ENCODE measurements at regions not wholly inside any gene's neighbourhood (a gene's known extent, or its start where the extent isn't known, plus 50 kb on each side); places are given as distances from the start of the nearest gene placed in this dataset.

GRCh38 chr20:37600486-37600885 is 72.8 kb upstream of the BLCAP start:
- no peaks in the 10 kb centered on the region for H3K4me1 ChIP-seq (ENCODE audit: control insufficient read depth, extremely low read depth, insufficient read depth, low read length)
- FAIRE-seq (no peak), DNase-seq (ENCODE audit: low read depth, low spot score) (no peak)
- no peaks in the 10 kb centered on the region for H3K36me3 ChIP-seq (ENCODE audit: control insufficient read depth in 2 of 2, extremely low read depth in 1 of 2, insufficient read depth in 2 of 2, low read length in 2 of 2)
- H3K9ac ChIP-seq (replicated peaks; ENCODE audit: extremely low read depth, insufficient read depth, low read length) = no peak overlapping the region
- no peaks in the 10 kb centered on the region for H3K79me2 ChIP-seq (ENCODE audit: control insufficient read depth, insufficient read depth, low read length)
- dilution Hi-C loops (cut with MboI; ENCODE audit: extremely low pct_ligation_motif_present, low sequenced_read_pairs) (no loop called here), intact Hi-C loops (cut with micrococcal nuclease) (no loop called here)
- TF ChIP-seq GATA2 (IDR thresholded peaks at IDR 0.05; ENCODE audit: insufficient read depth, insufficient read length, low read depth, low read length) = no peak
- TF ChIP-seq EZH2 (IDR thresholded peaks at IDR 0.05; ENCODE audit: borderline replicate concordance, low read depth, low read length, severe bottlenecking) = no peak
- TF ChIP-seq JUN (IDR thresholded peaks at IDR 0.05; ENCODE audit: borderline replicate concordance, insufficient read depth, insufficient read length, low read depth) = no peak
- no peak for TF ChIP-seq POLR2AphosphoS5 (IDR thresholded peaks at IDR 0.05; ENCODE audit: insufficient read depth, low read depth, low read length)
- no peak for TF ChIP-seq MYC (IDR thresholded peaks at IDR 0.05; ENCODE audit: low read depth, low read length)
- no peak for TF ChIP-seq FOS (IDR thresholded peaks at IDR 0.05; ENCODE audit: borderline replicate concordance, insufficient read depth, low read length)
- TF ChIP-seq CTCF (IDR thresholded peaks at IDR 0.05; ENCODE audit: extremely low read depth in 1 of 2, insufficient read depth in 1 of 2, low read depth in 1 of 2, low read length in 2 of 2) = no peak
- no peak for TF ChIP-seq MAX (IDR thresholded peaks at IDR 0.05; ENCODE audit: insufficient read depth, insufficient read length)
- TF ChIP-seq POLR2A (IDR thresholded peaks at IDR 0.05; ENCODE audit: low read depth, low read length) = no peak
- POLR2A ChIA-PET = no interaction called here
- CTCF ChIA-PET = no interaction called here
- H3K9me1 ChIP-seq (replicated peaks; ENCODE audit: control insufficient read depth, extremely low read depth, insufficient read depth, low read length) = no peaks in the 10 kb centered on the region
- H3K27me3 ChIP-seq (ENCODE audit: control insufficient read depth in 2 of 2, insufficient read depth in 2 of 2, low read length in 2 of 2) = peaks cover 8 to 10% of the 10 kb centered on the region in 2 experiments
- no peak overlapping the region for H3K27ac ChIP-seq (ENCODE audit: insufficient read depth, low read depth, low read length)
- BruUV-seq (replicated peaks) = no TSS peak
- H3K9me3 ChIP-seq (replicated peaks; ENCODE audit: control insufficient read depth, insufficient read depth, low read length) = no peaks in the 10 kb centered on the region
- no peak overlapping the region for H3K4me2 ChIP-seq (ENCODE audit: insufficient read depth, low read length)
- no peak overlapping the region for H2AFZ ChIP-seq (ENCODE audit: low read depth, low read length)
- H3K4me3 ChIP-seq (replicated peaks in 1 of 3; ENCODE audit: insufficient read depth in 1 of 3, low read depth in 1 of 3, low read length in 3 of 3) = no peak overlapping the region
- H4K20me1 ChIP-seq (replicated peaks; ENCODE audit: control insufficient read depth, extremely low read depth, insufficient read depth, low read length) = no peaks in the 10 kb centered on the region
